ENCODE measurements at regions not wholly inside any gene's neighbourhood (a gene's known extent, or its start where the extent isn't known, plus 50 kb on each side); places are given as distances from the start of the nearest gene placed in this dataset.

DNA sequence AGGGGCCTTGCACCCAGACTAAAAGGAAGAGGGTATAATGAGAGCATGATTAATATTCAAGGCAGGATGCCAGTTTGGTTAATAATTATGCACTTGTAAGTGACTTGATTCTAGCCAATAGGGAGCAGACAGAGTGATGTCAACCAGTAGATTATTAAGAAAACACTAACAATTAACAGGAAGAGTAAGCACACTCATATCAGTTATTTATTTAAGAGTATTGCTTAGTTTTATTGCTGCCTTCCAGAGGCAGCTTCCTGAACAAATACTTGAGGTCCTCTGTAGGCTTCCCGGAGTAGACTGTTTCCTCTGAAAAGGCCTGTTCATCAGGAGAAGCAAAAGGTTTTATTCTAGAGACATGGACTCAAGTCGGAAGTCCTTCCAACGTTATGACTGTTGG, 129.1 kb upstream of the AFF2 start:
- no peak for DNase-seq

DNA sequence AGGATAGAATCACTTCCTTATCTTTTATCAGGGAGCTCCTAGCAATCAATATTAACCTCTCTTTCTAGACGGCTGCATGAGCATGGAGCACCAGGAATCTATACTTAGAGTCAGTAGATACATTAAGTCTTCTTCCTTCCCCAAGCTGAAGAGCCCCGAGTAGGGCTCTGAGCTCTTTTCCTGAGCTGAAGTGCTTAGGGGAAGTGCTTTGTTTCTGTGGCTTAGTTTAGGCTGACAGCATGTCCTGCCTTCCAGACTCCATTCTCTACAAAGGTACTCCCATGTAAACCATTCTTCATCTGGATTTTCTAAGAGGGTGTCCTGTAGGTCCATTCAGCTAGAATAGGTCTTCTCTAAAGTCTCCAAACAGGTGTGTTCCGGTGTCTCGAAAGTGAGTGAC, 127.5 kb upstream of the AFF2 start:
- no peak for DNase-seq

DNA sequence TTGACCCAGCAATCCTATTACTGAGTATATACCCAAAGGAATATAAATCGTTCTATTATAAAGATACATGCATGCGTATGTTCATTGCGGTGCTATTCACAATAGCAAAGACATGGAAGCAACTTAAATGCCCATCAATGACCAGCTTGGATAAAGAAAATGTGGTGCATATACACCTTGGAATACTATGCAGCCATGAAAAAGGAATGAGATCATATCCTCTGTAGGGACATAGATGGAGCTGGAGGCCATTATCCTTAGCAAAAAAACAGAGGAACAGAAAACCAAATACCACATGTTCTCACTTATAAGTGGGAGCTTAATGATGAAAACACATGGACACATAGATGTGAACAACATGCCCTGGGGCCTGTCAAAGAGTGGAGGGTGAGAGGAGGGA, 124.1 kb upstream of the AFF2 start:
- DNase-seq = no peak

DNA sequence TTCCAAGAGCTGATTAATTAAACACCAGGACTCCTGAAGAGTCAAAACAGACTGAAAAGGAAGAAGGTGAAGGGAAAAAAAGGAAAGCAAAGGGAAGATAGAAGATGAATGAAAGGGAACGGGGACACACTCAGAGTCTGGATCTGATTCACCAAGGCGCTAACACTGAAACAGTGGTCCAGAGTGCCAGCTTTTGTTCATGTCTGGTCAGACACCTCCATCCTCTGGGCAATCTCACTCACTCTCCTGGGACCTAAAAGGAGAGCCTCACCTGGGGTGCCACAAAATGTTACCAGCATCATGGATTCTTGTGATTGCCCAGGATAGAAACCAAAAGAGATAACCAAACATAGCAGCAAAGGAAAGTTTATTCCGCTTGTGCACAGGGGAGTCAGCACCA, 120.3 kb upstream of the AFF2 start:
- no peak for DNase-seq

DNA sequence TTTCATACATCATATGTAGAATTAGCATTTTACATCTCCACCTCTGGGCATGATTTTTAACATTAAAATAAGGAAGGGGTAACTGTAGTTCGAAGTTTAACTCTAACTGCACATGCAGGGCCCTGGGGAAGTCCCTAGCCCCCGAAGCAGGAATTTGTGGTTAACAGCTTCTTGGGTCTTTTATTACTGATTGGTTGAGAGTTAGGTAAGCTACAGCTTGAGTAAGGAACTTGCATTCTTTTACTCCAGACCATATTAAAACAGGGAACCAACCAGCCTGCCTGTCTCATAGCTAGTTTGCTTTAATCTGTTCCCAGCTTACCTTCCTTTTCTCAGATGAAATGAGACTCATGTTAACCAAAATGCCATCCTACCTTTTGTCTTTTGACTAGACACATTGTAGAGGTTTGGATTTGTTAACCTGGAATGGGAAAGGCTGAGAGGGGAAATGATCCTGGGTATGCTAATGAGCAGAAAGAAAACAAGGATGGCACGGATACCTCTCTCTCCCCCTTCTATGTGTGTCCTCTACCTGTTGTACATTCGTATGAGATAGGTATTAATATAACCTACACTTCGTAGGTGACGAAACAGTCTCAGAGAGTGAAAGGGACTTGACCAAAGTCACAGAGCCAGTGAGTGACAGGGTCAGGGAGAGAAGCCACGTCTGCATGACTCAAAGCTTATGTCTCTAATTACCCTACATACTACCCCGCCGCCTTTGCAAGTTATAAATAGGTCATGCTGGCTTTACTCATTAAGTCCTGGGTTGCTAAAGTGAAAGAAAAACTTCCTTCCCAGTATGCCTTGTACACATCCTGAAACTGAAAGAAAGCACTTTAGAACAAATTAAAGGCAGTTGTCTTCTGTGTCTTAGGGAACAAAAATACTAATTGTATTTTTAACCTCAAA, 119.5 kb upstream of the AFF2 start:
- no peak for DNase-seq

DNA sequence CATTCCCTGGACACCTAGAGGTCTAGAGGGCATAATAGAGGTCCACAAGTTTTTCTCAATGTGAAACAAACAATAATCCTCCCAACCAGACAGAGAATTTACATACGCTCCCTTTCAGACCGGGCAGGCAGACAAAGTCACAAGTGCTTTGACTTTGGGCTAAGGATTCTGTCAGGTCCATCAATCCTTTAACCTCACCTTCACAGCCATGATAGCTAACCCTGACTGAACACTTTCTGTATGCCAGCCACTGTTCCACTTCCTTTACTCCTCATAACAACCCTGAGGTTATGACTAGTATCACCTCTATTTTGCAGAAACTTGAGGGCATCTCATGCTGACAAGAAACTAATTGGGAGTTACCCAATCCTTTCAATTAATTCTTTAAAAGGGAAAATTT, 118.8 kb upstream of the AFF2 start:
- DNase-seq = no peak

DNA sequence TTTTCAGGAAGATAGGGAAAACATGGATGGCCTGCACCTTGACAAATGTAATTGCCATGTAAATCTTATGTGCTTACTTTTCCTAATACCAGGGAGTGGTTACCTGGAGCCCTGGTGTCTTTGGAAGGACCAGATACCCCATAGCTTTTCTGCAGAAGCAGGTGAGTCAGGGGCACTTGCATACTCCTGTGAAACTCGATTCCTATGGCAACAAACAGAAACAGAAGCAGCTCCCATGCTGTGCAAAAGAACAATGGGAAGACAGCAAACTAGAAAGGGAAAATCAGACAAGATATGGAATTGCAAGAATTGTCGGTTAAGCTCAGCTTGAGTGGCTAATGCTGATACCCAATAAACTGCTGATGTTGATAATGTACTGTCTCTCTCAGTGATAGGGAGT, 117.4 kb upstream of the AFF2 start:
- no peak for DNase-seq

DNA sequence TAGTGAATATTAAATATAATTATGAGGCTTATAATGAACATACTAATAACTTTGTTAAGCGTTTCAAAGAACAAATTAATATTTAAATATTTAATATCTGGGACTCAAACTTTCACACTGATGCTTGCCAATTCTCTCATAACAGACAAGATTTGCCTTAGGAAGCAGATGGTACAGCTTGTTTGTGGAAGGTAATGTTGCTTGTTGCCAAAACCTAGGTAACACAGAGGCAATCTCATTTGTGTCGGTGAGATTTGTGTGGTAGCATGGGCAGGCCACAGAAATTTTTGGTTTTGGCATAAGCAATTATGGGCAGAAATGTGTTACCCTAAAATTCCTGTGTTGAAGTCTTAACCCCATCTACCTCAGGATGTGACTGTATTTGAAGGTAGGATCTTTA, 114.9 kb upstream of the AFF2 start:
- DNase-seq = no peak

DNA sequence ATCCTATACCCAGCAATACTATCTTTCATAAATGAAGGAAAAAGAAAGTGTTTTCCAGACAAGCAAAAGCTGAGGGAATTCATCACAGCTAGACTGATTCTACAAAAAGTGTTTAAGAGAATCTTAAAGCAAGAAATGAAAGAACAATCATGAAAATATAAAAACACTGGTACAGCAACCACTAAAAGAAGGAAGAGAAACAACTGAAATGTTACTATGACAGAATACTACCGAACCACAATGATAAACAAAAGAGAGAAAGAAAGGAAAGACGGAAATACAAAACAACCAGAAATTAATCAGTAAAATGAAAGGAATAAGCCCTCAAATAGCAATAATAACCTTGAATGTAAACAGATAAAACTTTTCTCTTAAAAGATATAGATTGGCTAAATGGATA, 110.8 kb upstream of the AFF2 start:
- DNase-seq = no peak

DNA sequence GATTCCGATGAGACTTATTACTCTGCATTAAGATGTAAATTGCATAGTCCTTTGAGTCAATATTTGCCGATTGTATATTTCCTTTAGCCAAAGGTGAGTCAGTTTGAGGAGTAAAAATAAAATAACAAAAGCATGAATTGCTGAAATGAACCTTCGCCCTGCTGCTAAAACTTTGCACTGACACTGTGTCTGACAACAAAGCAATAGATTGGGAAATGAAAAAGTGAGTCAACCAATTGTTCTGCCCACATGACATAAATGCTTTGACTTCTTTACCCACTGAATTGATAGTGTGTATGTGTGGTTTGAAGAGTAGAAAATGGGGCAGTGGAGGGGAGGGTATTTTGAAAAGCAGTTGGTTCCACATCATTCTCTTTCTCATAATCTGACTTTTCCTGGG, 88.4 kb upstream of the AFF2 start:
- no peak for DNase-seq

DNA sequence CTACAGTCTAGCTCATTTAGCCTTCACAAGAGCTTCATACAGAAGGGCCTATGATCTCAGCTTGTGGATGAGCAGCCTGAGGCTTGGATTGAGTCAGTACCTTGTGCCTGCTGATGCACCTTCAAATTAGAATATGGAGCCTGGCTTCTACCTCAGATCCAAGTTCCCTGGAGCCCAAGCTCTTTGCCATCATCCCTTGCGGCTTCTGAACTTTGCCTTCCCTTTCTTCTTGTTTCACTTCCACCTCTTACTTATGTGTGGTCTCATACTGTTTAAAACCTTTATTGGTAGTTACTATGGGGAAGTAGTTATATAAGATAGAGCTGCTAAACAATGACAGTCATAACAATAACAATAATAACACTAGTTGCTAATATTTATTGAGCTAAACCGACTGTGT, 84.3 kb upstream of the AFF2 start:
- no peak for DNase-seq

DNA sequence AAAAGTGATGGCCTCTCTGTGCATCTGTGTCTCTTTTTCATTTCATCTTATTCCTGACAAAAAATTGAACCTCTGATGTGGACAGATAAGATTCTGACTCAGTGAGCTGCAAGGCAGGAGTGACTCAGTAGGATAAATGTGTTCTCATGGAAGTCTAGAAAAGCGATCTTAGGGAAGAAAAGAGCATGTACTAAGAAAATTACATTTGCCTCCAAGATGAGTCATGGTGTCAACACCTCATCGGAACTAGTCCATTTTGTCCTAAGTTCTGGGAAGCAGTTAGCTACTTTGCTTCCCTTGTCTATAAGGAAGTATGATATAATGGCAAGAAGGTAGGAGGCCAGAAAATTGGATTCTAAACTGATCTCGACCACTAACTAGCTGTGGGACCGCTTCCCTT, 83.5 kb upstream of the AFF2 start:
- no peak for DNase-seq

DNA sequence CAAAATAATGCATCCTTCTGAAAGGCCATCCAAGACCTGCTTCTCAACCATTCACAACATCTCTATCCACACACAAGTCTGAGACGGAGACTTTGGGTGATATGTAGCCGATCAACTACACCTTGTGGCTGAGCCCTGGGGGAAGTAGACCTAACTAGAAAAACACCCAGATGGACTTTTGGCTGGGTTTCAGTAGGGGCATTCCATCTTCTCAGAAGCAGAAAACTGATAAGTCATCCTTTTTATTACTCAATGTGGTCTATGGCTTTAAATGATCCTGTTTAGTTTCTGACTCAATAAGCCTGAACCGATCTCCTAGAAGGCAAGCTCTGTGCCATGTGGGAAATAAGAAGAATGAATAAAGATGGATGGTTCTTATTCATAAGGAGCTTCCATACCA, 82.5 kb upstream of the AFF2 start:
- DNase-seq = no peak

DNA sequence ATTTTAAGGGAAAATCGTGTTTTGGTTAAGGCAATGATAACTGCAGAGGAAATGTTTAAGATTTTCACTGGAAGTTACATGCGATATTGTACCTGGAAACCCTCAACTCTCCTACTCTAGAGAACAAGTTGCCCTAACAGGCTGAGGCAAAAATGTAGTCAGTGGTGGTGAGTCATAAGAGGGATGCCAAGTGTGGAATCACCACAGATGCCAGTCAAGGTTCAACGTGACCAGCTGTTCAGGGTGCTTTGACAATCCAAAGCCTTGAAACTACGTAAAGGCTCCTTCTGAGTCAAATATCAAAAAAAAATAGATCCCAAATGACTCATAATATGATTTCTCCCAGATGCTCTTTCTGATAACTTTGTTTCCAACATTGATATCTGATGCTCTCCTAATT, 77.9 kb upstream of the AFF2 start:
- no peak for DNase-seq

DNA sequence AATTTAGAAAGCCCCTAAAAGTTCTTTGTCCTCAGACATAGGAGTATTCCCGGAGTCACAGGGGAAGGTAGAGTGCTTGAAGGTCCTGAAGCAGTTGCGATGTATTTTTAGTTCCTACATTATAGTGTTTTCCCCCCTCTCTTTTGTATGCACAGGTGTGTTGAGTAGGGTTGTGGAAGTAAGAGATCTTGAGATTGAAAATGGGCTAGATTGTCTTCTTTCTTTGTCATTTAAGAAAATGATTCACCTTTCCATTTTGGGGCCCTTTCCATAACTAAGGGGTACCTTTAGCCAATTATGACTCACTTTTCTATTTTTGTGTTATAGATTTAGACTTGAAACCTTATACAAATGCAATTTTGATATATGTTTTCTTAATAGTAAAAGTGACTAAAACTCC, 75.8 kb upstream of the AFF2 start:
- DNase-seq = no peak

DNA sequence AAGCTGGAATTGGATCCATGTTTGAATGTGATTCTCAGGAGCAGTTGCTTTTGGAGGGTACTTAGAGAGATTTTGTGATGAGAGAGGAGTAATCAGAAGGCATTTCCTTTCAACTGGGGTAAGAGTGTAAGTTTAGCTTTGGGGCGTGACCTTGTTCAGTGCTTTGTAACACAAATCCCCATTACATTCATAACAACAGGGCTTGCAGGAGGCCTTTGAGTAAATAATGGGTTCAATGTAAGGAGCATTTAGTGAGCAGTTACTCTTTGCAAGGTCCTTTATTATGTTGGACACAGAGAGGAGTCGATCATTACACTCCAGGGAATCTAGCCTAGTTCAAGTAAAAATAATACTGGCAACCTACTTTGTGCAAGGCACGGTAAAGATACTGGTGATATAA, 74.0 kb upstream of the AFF2 start:
- no peak for DNase-seq

DNA sequence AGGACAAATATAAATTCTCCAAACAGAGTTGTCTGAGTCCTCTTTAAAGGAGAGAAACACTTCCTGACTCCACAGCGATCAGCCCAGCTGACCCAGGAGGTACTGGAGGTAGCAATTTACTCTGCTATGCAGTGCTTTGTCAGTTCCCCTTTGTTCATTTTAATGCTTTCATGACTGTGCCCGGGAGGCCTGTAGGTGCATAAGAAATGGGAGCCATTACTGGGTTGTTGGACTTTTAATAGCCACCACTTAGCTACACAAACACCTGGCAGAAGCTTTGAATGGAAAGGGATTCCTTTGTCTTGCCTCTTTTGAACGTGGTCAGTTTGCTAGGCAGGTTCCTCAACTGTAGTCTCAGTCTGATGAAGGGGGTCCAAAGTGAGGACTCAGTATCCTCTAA, 59.0 kb upstream of the AFF2 start:
- no peak for DNase-seq

DNA sequence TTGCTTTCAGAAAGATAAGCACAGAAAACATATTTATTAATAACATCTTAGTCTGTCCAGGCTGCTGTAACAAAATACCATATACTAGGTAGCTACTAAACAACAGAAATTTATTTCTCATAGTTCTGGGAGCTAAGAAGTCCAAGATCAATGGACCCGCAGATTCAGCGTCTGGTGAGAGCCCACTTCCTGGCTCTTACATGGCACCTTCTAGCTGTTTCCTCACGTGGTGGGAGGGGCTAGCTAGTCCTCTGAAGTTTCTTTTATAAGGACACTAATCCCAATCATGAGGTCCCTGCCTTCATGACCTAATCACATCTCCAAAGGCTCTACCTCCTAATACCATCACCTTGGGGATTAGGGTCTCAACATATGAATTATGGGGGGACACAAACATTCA, 57.2 kb upstream of the AFF2 start:
- no peak for DNase-seq

DNA sequence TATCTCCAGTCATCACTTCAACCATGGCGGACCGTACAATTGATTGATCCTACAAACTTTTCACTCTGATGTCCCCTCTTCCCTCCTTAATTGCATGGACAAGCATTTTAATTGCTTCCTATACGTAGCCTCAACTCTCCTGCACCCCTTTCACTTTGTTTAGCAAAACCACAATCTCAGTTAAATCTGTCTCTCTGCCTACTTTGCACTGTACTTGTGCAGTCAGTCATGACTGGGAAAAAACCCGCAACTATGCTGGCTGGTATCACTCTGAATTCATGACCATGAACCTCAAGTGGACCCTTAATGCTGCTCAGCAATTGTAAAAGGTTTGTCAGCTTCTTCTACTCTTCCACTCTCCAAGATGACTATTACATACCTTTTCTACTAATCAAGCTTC, 51.7 kb upstream of the AFF2 start:
- no peak for DNase-seq
